GM19324 (cell line): ENCODE measurements at regions not wholly inside any gene's neighbourhood (a gene's known extent, or its start where the extent isn't known, plus 50 kb on each side); places are given as distances from the start of the nearest gene placed in this dataset.
"Not testable (repeated sequence)": the region's sequence is repeated elsewhere in the genome, so short reads cannot be mapped to it uniquely, and the experiment has no call there.

Experiments
- ATAC-seq: cut with Tn5 transposase; IDR thresholded peaks from one replicate; pipeline ENCODE4 v1.9.1; 2021; ENCODE audit warnings: mild to moderate bottlenecking, moderate library complexity; ENCODE audit not compliant: unreplicated experiment, low FRiP score

GRCh38 chr2:2909086-2910035, 468.3 kb downstream of the EIPR1 start:
- no peak for ATAC-seq

- no peak for ATAC-seq
Observed at GRCh38 chr2:2906091-2906490, 471.5 kb downstream of the EIPR1 start.

GRCh38 chr2:2904721-2905350, 472.8 kb downstream of the EIPR1 start:
- ATAC-seq, result no peak

DNA sequence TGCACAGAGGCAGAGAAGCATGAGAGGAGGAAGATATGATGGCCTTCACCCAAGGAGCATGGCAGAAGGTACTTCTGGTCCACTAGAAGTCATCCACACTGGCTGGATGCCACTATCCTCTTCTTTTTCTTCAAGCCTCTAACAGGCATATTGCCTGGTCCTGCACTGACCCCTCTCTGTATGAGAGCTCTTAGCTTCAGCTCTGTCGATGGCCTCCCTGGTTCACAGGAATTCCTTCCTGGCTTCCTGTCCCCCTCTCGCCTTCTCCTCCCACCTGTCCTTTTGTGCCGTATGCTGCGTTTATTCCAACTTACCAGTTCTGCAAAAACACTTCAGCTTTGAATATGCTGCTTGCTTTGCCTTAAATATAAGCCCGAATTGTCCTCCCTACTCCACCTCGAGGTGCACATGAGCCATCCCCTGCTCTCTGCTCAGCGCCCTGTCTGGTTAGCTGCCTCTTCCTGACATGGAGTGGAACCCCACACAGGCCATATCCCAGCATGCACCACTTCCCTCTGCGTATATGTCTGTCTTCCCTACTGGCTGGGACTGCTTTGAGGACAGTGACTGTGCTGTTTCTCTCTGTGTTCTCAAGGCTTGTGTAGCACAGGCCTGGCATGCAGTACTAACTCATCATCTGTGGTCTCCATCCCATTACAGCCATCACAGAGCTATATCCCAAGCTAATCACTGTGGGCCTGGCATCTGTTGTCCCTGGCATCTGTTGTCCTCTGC, 474.9 kb downstream of the EIPR1 start:
- no peak for ATAC-seq

- peak; percentile 86 for ATAC-seq
Observed at GRCh38 chr2:2901384-2902345, 476.0 kb downstream of the EIPR1 start.

DNA sequence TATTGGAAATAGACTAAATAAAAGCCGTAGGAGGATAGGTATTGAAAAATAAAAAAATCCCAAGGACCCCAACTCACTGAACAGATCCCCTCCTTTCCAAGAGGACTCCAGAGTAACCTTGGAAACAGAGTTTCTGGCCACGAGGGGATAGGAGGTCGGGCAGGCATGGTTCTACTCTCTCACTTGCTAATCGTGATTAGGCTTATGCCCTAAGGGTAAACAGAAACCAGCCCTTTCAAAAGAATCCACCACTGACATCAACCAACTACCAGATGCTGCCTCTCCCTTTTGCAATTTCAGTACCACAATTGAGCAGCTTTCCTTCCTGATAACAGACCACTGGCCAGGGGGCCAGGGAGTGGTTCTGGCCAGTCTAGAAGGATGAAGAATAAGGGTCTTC, 477.8 kb downstream of the EIPR1 start:
- ATAC-seq, result no peak

- no peak for ATAC-seq
Observed at GRCh38 chr2:2898744-2899143, 478.9 kb downstream of the EIPR1 start.

GRCh38 chr2:2896643-2897042, 481.0 kb downstream of the EIPR1 start:
- ATAC-seq, result no peak

DNA sequence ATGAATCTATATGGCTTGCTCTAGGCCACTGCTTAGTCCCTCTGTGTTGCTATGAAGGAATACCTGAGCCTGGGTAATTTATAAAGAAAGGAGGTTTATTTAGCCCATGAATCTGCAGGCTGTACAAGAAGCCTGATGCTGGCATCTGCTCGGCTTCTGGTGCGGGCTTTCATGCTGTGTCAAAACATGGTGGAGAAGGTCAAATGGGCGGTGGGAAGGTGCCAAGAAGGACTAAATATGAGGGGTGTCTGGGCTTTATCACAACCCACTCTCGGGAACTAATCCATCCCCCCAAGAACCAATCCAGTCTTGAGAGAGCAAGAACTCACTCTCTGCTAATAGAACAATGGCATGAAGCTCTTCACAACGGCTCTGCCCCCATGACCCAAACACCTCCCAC, 481.6 kb downstream of the EIPR1 start:
- no peak for ATAC-seq

GRCh38 chr2:2894011-2894410, 483.6 kb downstream of the EIPR1 start:
- ATAC-seq, result not testable (repeated sequence)

- ATAC-seq, result no peak
Observed at GRCh38 chr2:2892892-2893291, 484.7 kb downstream of the EIPR1 start.

DNA sequence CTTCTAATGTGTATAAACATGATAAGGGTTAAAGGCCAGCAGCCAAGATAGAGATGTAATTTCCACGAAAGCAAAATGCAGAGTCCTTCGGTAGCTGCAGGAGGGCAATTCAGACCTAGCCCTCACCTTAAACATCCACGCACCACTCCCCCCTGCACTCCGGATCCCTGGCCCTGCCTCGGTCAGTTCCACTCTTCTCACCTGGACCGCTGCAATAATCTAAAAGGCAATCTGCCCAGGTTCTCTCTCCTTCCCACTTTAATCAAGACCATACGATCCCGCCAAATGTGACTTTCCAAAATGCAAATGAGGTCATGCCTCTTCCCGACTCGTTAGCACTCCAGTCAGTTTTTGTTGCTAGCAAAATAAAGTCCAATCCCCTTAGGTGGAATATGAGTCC, 485.2 kb downstream of the EIPR1 start:
- no peak for ATAC-seq

DNA sequence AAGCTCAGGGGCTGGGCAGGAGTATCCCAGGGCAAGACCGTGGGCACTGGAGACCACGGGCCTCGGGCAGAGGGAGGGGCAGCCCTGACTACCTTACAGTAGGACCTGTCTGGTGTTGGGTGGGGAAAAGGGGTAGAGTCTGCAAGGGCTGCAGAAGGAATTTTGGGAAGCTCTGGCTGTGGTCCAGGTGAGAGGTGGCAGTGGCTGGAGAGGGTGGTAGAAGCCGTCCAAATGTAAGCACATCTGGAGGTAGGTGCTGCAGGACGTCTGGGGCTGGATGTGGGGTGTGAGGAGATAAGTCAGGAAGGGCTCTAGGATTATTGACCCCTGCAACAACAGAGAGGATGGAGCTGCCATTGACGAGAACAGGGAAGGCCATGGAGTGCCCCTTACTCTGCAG, 486.7 kb downstream of the EIPR1 start:
- ATAC-seq, result no peak

DNA sequence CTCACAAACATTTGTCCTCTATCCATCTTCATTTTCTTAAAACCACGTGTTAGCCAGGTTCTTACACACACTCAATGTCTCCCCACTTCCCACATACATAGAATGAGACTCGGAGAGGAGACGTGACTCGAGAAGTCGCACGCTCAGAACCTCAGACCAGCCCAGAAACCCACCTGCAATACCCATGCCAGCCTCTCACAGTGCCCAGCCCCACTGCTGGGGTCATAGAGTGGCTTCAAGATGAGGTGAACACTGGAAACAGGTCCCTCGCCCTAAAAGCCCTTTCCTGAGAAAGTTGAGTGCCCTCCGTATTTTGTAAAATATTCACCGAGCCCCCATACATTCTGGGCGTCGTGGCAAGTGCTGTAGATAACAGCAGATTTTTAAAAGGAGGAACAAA, 487.4 kb downstream of the EIPR1 start:
- ATAC-seq, result no peak

GRCh38 chr2:2889646-2890045, 488.0 kb downstream of the EIPR1 start:
- no peak for ATAC-seq

- no peak for ATAC-seq
Observed at GRCh38 chr2:2889141-2889540, 488.5 kb downstream of the EIPR1 start.

- ATAC-seq, result no peak
Observed at GRCh38 chr2:2887772-2888387, 489.7 kb downstream of the EIPR1 start.

- no peak for ATAC-seq
Observed at GRCh38 chr2:2886922-2887321, 490.7 kb downstream of the EIPR1 start.

DNA sequence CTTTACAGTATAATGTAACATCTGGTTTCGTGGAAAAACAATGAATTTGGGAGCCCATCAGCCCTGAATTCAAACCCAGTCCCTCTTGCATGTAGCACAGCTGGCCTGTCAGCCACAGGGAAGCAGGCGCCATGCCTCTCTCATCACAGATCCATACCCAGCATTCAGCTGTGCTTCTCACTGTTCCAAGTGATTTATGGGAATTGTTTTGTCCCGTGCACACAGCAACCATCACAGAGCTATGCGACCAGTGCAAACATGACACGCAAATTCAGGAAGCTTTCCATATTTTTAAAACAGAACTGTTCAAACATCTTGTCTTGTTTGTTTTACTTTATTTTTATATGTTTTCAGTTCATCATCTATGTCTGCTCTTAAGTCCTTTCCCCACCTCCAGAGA, 496.1 kb downstream of the EIPR1 start:
- no peak for ATAC-seq

DNA sequence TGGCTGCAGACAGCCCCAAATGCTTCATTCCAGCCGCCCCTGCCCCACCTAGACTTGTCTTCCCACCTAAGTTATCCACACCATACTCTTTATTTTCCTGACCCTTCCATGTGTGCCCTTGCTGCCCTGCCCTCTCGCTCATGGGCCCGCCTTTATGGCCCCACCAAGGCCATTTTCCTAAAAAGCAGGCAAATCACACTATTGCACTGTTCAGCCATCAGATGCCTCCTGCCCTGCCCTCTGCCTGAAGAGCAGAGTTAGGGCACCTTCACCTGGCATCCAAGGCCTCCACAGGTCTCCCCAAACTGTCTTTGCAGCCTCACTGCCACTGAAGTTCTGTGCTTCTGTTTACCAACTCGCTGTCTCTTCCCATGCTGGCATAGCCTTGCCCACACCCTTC, 496.7 kb downstream of the EIPR1 start:
- no peak for ATAC-seq
